ENCODE measurements at regions not wholly inside any gene's neighbourhood (a gene's known extent, or its start where the extent isn't known, plus 50 kb on each side); places are given as distances from the start of the nearest gene placed in this dataset.

DNA sequence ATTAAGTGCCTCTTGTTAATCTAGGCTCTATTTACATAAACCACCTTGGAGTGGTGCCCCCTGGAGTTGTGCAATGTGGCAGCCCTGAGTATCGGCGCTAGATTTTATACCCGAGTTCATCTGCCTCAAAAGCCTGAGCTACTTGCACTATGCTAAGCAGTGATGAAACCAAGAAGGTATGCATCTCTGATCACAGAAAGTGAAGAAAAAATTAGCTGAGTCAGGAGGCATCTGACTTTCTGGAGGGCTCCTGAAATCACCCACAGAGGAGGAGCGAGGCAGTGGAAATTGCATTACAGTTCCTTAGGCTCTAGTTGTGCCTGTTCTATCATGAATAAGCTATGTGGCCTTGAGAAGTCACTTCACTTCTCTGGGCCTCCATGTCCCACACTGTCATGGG is 80.3 kb upstream of the PSMD7 start:
- TF ChIP-seq, protein P1, sequence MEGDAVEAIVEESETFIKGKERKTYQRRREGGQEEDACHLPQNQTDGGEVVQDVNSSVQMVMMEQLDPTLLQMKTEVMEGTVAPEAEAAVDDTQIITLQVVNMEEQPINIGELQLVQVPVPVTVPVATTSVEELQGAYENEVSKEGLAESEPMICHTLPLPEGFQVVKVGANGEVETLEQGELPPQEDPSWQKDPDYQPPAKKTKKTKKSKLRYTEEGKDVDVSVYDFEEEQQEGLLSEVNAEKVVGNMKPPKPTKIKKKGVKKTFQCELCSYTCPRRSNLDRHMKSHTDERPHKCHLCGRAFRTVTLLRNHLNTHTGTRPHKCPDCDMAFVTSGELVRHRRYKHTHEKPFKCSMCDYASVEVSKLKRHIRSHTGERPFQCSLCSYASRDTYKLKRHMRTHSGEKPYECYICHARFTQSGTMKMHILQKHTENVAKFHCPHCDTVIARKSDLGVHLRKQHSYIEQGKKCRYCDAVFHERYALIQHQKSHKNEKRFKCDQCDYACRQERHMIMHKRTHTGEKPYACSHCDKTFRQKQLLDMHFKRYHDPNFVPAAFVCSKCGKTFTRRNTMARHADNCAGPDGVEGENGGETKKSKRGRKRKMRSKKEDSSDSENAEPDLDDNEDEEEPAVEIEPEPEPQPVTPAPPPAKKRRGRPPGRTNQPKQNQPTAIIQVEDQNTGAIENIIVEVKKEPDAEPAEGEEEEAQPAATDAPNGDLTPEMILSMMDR (conservative IDR thresholded peaks at IDR 0.05) = no peak
- TF ChIP-seq ZFX (IDR thresholded peaks at IDR 0.05) = no peak
- H3K27ac ChIP-seq = no peak overlapping the region

DNA sequence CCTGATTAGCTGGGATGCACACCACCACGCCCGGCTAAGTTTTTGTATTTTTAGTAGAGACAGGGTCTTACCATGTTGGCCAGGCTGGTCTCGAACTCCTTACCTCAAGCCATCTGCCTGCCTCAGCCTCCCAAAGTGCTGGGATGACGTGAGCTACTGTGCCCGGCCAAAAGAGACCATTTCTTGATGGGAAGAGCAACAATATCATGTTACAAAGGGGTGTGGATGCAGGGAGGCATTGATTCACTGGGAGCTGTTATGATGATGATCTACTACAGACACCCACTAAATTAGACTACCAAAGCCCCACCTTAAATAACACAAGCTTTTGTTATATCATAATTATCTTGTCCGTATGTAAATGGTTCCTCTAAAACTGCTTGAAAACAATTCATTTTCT is 81.4 kb upstream of the PSMD7 start:
- TF ChIP-seq, protein P1 (conservative IDR thresholded peaks at IDR 0.05) = no peak
- TF ChIP-seq ZFX (IDR thresholded peaks at IDR 0.05) = no peak
- no peak overlapping the region for H3K27ac ChIP-seq

DNA sequence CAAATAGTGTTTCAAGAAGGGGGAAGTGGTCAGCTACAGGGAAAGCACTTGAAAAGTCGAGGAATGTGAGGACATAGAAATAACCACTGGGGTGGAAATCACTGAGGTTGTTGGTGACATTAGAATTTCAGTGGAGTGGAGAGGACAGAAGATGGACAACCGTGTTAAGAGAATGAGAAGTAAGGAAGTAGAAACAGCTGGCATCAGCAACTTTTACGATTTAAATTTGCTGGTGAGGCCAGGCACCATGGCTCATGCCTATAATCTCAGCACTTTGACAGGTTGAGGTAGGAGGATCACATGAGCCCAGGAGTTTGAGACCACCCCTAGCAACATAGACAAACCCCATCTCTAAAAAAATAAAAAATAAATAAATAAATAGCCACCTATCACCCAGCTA is 83.2 kb upstream of the PSMD7 start:
- H3K27ac ChIP-seq = no peak overlapping the region
- TF ChIP-seq ZFX (IDR thresholded peaks at IDR 0.05) = no peak
- TF ChIP-seq, protein P1 (conservative IDR thresholded peaks at IDR 0.05) = no peak

DNA sequence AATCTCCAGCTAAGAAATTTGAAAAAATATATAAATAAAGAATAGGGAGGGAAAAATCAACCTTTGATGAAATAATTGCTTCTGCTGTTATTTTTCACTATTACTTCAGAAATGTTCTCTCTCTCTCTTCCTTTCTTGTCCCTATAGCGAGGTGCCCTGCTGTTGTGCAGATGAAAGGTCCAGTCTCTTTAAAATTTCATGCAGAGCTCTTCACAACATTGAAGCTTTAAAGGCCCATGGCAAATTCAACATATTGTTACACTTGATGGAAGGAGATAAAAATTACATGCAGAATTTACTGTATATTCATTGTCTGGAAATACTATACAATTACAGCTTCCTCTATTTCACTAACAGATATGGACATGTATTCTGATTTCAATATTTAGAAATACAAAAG is 86.4 kb upstream of the PSMD7 start:
- no peak for TF ChIP-seq ZFX (IDR thresholded peaks at IDR 0.05)
- TF ChIP-seq, protein P1 (conservative IDR thresholded peaks at IDR 0.05) = no peak
- H3K27ac ChIP-seq = no peak overlapping the region

DNA sequence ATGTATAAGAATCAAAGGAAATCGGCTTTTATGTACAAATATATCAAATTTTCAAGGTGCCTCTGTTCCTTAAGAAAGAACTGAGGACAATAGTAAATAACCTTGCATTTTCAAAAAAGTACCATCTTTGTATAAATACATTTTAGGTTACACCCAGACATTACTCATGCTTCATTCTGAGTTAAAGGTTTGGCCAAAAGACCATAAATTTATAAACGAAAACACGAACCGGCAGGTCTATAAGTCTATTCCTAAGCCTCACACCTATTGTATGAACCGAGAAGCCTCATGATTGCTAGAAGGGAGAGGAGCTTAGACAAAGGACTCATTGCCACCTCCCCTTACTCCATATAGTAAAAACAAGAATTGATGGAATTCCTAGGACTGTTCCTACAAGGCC is 94.6 kb upstream of the PSMD7 start:
- TF ChIP-seq, protein P1 (conservative IDR thresholded peaks at IDR 0.05) = no peak
- TF ChIP-seq ZFX (IDR thresholded peaks at IDR 0.05) = no peak
- no peak overlapping the region for H3K27ac ChIP-seq

DNA sequence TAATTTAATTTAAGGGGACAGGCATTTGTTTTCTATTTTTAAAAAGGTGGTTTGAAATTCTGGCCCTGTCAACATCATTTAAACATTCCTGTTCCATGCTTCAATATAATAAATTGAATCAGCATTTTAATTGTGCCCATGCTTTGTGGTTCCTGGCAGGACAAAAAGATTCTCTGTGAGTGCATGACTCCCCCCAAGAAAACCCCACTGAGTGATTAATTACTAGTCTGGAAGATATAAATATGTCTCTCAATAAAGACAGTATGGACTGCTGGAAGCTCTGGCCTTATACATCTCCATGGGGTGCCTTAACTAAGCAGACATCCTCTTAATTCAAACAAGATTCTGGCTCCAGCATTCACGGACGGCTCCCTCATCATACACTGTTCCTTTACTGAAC is 95.0 kb upstream of the PSMD7 start:
- TF ChIP-seq ZFX (IDR thresholded peaks at IDR 0.05) = no peak
- TF ChIP-seq, protein P1 (conservative IDR thresholded peaks at IDR 0.05) = no peak
- no peak overlapping the region for H3K27ac ChIP-seq

DNA sequence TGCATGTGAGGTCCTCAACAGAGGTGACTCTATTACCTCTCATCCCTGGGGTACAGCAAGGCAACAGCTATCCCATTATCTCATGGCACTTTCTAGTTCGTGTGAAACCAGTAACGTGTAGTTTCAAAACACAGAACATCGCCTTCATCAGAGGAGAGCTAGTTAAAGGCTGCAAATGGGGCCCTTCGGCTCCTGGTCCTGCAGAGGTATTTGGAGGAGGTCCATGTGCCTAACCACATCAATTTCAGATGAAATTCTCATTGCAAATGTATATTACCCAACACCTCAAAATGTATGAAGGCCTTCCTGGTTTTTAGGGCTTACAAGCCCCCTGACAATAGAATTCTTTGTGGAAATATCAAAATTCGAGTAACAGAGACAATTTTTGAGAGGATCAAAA is 95.7 kb upstream of the PSMD7 start:
- TF ChIP-seq, protein P1 (conservative IDR thresholded peaks at IDR 0.05) = no peak
- no peak for TF ChIP-seq ZFX (IDR thresholded peaks at IDR 0.05)
- H3K27ac ChIP-seq = no peak overlapping the region

All from C4-2B (cell line).